Smooth muscle cell (in vitro differentiated cells): ENCODE measurements at regions not wholly inside any gene's neighbourhood (a gene's known extent, or its start where the extent isn't known, plus 50 kb on each side); places are given as distances from the start of the nearest gene placed in this dataset.

Experiments
- DNase-seq: peaks from one replicate; lab custom pipeline; 2025; ENCODE audit not compliant: unreplicated experiment; lab: John Stamatoyannopoulos, UW
- H2AFZ ChIP-seq: fragments of 200-600 bp; sonication (generic); 2 replicates; pipeline ENCODE4 v1.6.0; 2016; ENCODE audit warnings: antibody characterized with exemption, low read depth, mild to moderate bottlenecking
- H3F3A ChIP-seq: fragments of 200-600 bp; sonication (generic); 2 replicates; pipeline ENCODE4 v1.6.0; 2017; ENCODE audit warnings: antibody characterized with exemption, low read depth
- H3K27ac ChIP-seq: fragments of 200-600 bp; sonication (generic); 2 replicates; pipeline ENCODE4 v1.5.1; 2016; ENCODE audit warnings: low read depth, mild to moderate bottlenecking
- H3K27me3 ChIP-seq: fragments of 200-600 bp; sonication (generic); 2 replicates; pipeline ENCODE4 v1.6.1; 2016; ENCODE audit warnings: low read depth, mild to moderate bottlenecking
- H3K36me3 ChIP-seq: fragments of 200-600 bp; sonication (generic); 2 replicates; pipeline ENCODE4 v1.5.1; 2016; ENCODE audit warnings: low read depth
- H3K4me1 ChIP-seq: fragments of 200-600 bp; sonication (generic); 2 replicates; pipeline ENCODE4 v1.5.1; 2016; ENCODE audit warnings: low read depth
- H3K4me2 ChIP-seq: fragments of 200-600 bp; sonication (generic); 2 replicates; pipeline ENCODE4 v1.6.0; 2016; ENCODE audit warnings: mild to moderate bottlenecking
- H3K4me3 ChIP-seq: fragments of 200-600 bp; sonication (generic); 2 replicates; pipeline ENCODE4 v1.5.1; 2016; ENCODE audit warnings: mild to moderate bottlenecking
- H3K79me2 ChIP-seq: fragments of 200-600 bp; sonication (generic); 2 replicates; pipeline ENCODE4 v1.6.0; 2016; ENCODE audit warnings: low read depth, mild to moderate bottlenecking
- H3K9ac ChIP-seq: fragments of 200-600 bp; sonication (generic); 2 replicates; pipeline ENCODE4 v1.6.0; 2016; ENCODE audit warnings: low read depth
- H3K9me3 ChIP-seq: fragments of 200-600 bp; sonication (generic); replicated peaks from 2 replicates; pipeline ENCODE4 v1.5.1; 2016; ENCODE audit warnings: low read depth
- H4K20me1 ChIP-seq: fragments of 200-600 bp; sonication (generic); 2 replicates; pipeline ENCODE4 v1.6.0; 2016; ENCODE audit warnings: low read depth
- WGBS: methylation state at CpG from one replicate; pipeline ENCODE4 v1.1.7; 2016; ENCODE audit warnings: low lambda C conversion rate; 5-methylcytosine and 5-hydroxymethylcytosine counted together
- TF ChIP-seq, protein P1 (sequence below): fragments of 200-600 bp; sonication (generic); IDR thresholded peaks from 2 replicates; pipeline ENCODE4 v1.5.1; 2017; ENCODE audit warnings: borderline replicate concordance, mild to moderate bottlenecking, antibody characterized with exemption; ENCODE audit not compliant: insufficient read depth, poor library complexity, severe bottlenecking

DNA sequence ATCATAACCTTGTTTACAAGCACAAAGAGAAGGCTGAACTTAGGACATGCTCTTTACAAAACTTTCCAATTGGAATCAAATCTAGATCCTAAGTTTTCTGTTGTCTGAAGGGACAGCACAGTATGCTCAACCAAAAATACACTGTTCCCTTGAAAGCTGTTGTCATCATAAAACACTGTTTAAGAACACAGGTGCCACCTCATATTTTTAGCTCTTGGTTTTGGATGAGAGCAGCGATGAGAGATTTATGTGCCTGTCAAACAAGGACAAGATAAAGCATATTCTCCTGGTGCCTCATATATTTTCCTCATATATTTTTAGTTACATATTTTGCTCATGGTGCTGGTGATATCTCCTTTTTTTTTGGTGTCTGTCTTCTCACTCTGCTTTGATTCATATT, 788.4 kb downstream of the AACS start:
- H3K9me3 ChIP-seq: no peaks in the 10 kb centered on the region
- WGBS: 81% methylated on average over 1 of the region's 1 CpG
- H4K20me1 ChIP-seq: no peaks in the 10 kb centered on the region
- H3K36me3 ChIP-seq: no peaks in the 10 kb centered on the region
- no peak overlapping the region for H2AFZ ChIP-seq
- H3K4me2 ChIP-seq: no peak overlapping the region
- H3K27ac ChIP-seq: no peak overlapping the region
- H3K27me3 ChIP-seq: no peaks in the 10 kb centered on the region
- no peaks in the 10 kb centered on the region for H3F3A ChIP-seq
- H3K9ac ChIP-seq: no peak overlapping the region
- TF ChIP-seq, protein P1, sequence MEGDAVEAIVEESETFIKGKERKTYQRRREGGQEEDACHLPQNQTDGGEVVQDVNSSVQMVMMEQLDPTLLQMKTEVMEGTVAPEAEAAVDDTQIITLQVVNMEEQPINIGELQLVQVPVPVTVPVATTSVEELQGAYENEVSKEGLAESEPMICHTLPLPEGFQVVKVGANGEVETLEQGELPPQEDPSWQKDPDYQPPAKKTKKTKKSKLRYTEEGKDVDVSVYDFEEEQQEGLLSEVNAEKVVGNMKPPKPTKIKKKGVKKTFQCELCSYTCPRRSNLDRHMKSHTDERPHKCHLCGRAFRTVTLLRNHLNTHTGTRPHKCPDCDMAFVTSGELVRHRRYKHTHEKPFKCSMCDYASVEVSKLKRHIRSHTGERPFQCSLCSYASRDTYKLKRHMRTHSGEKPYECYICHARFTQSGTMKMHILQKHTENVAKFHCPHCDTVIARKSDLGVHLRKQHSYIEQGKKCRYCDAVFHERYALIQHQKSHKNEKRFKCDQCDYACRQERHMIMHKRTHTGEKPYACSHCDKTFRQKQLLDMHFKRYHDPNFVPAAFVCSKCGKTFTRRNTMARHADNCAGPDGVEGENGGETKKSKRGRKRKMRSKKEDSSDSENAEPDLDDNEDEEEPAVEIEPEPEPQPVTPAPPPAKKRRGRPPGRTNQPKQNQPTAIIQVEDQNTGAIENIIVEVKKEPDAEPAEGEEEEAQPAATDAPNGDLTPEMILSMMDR: no peak
- no peak for DNase-seq
- no peak overlapping the region for H3K4me3 ChIP-seq
- H3K4me1 ChIP-seq: no peaks in the 10 kb centered on the region
- no peaks in the 10 kb centered on the region for H3K79me2 ChIP-seq

DNA sequence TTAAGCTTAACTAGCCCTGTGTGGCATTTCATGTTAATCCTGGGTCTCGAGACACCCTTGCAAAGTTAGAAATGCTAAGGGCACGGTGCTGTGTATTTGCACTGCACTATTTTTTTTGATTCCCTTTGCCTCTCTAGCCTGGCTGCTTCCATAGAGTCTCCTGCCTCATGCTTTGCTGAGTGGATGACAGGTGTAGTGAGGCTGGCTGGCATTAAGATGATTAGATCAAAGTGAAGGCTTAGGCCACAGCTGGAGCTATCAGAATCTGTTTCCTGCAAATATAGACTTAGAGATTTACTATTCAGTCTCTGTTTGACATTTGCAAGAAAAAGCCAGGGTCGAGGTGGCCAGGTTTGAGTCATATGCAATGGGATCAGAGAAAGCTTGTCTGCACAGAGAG, 791.1 kb downstream of the AACS start:
- H3K79me2 ChIP-seq: no peaks in the 10 kb centered on the region
- H3K9me3 ChIP-seq: no peaks in the 10 kb centered on the region
- WGBS: 72% methylated on average over 3 of the region's 3 CpGs
- no peaks in the 10 kb centered on the region for H3F3A ChIP-seq
- no peaks in the 10 kb centered on the region for H4K20me1 ChIP-seq
- H3K4me2 ChIP-seq: no peak overlapping the region
- H2AFZ ChIP-seq: no peak overlapping the region
- no peak overlapping the region for H3K27ac ChIP-seq
- no peaks in the 10 kb centered on the region for H3K36me3 ChIP-seq
- TF ChIP-seq, protein P1: no peak
- no peak overlapping the region for H3K9ac ChIP-seq
- no peaks in the 10 kb centered on the region for H3K4me1 ChIP-seq
- no peak for DNase-seq
- no peaks in the 10 kb centered on the region for H3K27me3 ChIP-seq
- no peak overlapping the region for H3K4me3 ChIP-seq

DNA sequence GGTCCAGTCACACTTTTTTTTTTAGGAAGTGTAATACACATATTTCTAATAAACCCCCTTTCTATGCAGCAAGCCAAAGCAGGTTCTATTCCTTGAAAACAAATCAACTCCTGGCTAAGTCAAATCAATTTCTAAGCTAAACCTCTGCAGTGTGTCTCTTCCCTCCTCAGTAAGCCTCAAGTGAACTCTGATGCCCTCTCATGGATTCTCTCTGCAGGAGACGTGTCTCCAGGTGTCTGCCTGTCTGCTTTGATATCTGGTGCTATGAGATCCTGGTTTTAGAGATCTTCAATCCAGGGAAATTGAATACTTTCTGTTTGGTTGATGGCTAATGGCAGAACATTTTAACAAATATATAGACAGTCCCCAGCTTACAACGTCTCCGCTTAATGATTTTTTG, 791.7 kb downstream of the AACS start:
- DNase-seq: no peak
- Histone ChIP-seq H3K9me3 (no peaks in the 10 kb centered on the region), H3K4me3 (no peak overlapping the region), H3K9ac (no peak overlapping the region), H3K4me2 (no peak overlapping the region), H3K36me3 (no peaks in the 10 kb centered on the region), H3K27me3 (no peaks in the 10 kb centered on the region), H3K27ac (no peak overlapping the region), H2AFZ (no peak overlapping the region), H3F3A (no peaks in the 10 kb centered on the region), H3K4me1 (no peaks in the 10 kb centered on the region), H4K20me1 (no peaks in the 10 kb centered on the region), H3K79me2 (no peaks in the 10 kb centered on the region)
- TF ChIP-seq, protein P1: no peak
- WGBS: 71% methylated on average over 3 of the region's 3 CpGs

DNA sequence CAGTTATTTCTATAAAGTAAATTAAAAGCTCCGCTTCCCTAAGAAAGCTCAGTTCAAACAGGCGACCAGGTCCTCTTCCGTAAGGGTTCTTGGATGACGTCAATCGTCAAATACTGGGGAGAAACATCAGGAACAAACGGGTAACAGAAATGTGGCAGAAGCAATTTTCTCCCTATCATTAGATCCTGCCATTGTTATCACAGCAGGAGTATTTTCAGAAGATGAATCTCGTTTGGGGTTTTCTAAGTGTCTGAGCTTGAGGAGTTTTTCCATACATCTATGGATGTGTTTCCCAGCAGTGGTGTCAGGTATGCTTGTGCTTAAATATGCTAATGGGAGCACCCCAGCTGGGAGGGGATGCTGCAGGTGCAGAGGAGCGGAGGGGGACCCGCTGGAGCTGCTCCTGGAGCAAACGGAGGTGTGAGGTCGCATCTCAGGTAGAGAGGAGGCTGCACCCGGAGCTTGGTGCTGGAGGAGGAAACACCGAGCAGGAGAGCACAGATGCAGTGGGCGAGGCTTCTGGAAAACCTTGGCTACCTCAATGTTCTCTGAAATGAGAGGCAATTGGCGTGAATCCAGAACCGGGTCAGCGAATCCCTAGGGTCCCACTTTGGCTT, 795.5 kb downstream of the AACS start:
- Histone ChIP-seq H3K9me3 (no peaks in the 10 kb centered on the region), H3K4me3 (no peak overlapping the region), H3K27me3 (no peaks in the 10 kb centered on the region), H2AFZ (no peak overlapping the region), H3F3A (no peaks in the 10 kb centered on the region), H4K20me1 (no peaks in the 10 kb centered on the region), H3K4me1 (no peaks in the 10 kb centered on the region), H3K36me3 (no peaks in the 10 kb centered on the region), H3K79me2 (no peaks in the 10 kb centered on the region), H3K27ac (no peak overlapping the region), H3K4me2 (no peak overlapping the region), H3K9ac (no peak overlapping the region)
- no peak for DNase-seq
- TF ChIP-seq, protein P1: no peak
- WGBS: 78% methylated on average over 17 of the region's 17 CpGs
